Stomach (tissue), 4 donors: ENCODE measurements at regions not wholly inside any gene's neighbourhood (a gene's known extent, or its start where the extent isn't known, plus 50 kb on each side); places are given as distances from the start of the nearest gene placed in this dataset.

Experiments
- EP300 ChIP-seq: sonication (generic); formaldehyde crosslinking; IDR thresholded peaks from one replicate; pipeline ENCODE4 v1.6.1; 2017; ENCODE audit warnings: antibody characterized with exemption
- POLR2AphosphoS5 ChIP-seq, 3 donors: sonication (generic); formaldehyde crosslinking; IDR thresholded peaks; one replicate each; pipeline ENCODE4 v1.6.1; 2016; ENCODE audit warnings: antibody characterized with exemption in 3 of 3
- TF ChIP-seq, protein P1 (sequence below), 7 experiments: fragments of 450-650 bp in 4 of 7; fragments of 200-600 bp in 3 of 7; sonication (generic) in 3 of 7; IDR thresholded peaks; one replicate each; pipeline ENCODE4 v1.5.1; 2016 to 2019; ENCODE audit warnings: antibody characterized with exemption in 7 of 7, control low read depth in 2 of 7, mild to moderate bottlenecking in 1 of 7

DNA sequence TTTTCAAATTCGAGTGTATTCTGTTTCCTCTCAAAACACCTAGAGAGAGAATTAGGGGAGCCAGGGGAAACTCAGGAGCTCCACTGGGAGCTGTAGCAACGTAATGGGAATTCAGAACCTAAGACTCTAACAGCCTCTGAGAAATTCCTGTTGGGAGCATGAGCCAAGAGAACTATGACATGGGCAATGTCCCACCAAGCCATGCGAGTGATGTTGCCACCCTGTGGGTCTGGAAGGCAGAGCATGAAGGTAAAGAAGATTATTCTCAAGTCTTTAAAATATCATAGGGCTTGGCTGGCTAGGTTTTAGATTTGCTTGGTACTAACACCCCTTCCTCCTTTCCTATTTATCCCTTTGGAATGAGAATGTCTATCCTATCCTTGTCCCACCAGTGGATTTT, 392.6 kb upstream of the ADAMTS9 start:
- TF ChIP-seq POLR2AphosphoS5 (IDR thresholded peaks at IDR 0.05): no peak
- TF ChIP-seq, protein P1, sequence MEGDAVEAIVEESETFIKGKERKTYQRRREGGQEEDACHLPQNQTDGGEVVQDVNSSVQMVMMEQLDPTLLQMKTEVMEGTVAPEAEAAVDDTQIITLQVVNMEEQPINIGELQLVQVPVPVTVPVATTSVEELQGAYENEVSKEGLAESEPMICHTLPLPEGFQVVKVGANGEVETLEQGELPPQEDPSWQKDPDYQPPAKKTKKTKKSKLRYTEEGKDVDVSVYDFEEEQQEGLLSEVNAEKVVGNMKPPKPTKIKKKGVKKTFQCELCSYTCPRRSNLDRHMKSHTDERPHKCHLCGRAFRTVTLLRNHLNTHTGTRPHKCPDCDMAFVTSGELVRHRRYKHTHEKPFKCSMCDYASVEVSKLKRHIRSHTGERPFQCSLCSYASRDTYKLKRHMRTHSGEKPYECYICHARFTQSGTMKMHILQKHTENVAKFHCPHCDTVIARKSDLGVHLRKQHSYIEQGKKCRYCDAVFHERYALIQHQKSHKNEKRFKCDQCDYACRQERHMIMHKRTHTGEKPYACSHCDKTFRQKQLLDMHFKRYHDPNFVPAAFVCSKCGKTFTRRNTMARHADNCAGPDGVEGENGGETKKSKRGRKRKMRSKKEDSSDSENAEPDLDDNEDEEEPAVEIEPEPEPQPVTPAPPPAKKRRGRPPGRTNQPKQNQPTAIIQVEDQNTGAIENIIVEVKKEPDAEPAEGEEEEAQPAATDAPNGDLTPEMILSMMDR (IDR thresholded peaks at IDR 0.05): no peak
- no peak for TF ChIP-seq EP300
